NCI-H510A (cell line): ENCODE measurements at regions not wholly inside any gene's neighbourhood (a gene's known extent, or its start where the extent isn't known, plus 50 kb on each side); places are given as distances from the start of the nearest gene placed in this dataset.
"Not testable (repeated sequence)": the region's sequence is repeated elsewhere in the genome, so short reads cannot be mapped to it uniquely, and the experiment has no call there.

Experiments
- DNase-seq: peaks from one replicate; lab custom pipeline; 2025; lab: John Stamatoyannopoulos, UW

DNA sequence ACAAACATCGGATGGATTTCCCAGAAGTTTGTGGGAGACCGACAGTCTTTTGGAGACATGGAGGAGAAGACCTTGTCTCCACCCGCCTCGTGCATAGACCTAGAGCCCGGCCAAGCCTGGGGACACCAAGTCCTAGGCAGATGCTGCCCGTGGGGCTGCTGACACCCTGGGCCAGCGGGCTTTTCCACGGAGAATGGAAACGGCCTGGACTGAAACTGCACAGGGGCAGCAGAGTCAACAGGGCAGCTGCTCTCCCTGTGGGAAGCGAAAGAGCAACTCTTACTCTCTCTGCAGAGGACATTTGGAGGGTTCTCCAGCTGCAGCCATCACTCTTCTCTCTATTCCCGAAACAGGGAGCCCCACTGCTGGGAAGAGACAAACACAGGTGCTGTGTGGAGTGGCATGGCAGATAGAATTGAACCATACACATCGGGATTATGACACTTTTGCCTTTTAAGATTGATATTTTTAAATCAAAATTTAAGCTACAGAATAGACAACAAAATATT is 401.2 kb downstream of the THBS2 start:
- no peak for DNase-seq

GRCh38 chr6:168851460-168852375 is 401.9 kb downstream of the THBS2 start:
- no peak for DNase-seq

DNA sequence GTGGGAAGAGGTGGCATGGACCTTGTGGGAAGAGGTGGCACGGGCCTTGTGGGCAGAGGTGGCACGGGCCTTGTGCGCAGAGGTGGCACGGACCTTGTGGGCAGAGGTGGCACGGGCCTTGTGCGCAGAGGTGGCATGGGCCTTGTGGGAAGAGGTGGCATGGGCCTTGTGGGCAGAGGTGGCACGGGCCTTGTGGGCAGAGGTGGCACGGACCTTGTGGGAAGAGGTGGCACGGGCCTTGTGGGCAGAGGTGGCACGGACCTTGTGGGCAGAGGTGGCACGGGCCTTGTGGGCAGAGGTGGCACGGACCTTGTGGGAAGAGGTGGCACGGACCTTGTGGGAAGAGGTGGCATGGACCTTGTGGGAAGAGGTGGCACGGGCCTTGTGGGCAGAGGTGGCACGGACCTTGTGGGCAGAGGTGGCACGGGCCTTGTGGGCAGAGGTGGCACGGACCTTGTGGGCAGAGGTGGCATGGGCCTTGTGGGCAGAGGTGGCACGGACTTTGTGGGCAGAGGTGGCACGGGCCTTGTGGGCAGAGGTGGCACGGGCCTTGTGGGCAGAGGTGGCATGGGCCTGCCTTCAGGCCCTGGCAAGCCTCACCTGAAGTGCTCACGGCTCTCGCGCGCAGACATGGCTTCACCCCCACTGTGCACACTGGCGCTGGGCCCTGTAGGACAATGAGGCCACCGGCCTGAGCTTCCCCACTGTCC is 403.5 kb downstream of the THBS2 start:
- DNase-seq = not testable (repeated sequence)

GRCh38 chr6:168849459-168849858 is 404.2 kb downstream of the THBS2 start:
- DNase-seq = no peak

DNA sequence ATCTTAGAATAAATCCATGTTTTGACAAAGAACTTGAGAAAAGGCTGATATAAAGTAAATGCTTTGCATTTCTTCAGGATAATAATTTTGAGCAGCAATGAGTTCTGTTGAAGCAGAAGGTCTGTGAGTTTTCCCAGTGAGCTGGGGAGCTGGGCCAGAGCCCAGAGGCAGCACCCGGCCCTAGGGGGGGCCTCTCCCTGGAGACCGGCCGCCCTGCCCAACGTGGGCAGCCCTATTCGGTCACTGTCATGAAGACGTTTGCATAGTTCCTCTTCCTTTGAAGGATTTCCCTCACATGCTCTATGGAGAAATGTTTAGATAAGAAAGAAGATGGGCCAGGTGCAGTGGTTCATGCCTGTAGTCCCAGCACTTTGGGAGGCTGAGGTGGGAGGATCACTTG is 404.8 kb downstream of the THBS2 start:
- no peak for DNase-seq

DNA sequence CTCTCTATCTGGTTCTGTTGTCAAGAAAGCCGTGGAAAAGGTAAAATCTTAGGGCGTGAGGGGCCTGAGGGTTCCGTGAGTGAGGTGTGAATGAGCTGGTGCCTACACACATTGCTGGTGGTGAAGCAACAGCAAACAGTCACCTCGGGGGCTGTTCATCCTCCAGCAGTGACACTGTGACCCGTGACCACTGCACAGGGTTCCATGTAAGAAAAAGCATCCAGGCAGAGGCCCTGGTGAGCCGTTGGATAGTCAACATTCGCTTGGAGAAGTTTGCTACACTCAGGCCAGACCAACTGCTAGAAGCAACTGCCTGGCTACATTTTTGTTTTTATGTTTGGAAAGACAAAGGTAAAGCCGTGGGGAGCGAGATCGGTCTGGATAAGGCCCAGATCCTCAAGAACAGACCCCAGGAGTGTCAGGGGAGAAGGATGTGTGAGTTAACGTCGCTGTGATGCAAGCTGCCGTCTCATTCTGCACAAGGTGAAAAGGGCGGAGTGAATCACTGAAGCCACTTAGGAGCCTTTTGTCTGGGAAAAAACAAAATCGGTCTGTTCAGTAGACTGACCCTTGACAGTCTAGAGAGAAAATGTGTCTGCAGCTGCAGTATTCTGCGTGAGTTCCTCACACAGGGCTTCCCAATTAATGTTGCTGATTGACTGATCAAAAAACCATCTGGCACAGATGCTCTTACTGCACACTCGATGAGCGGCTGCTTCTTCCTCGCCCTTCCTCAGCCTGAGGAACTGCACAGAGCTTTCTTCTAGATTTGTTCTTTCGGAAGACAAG is 404.0 kb downstream of the SMOC2 start:
- no peak for DNase-seq

GRCh38 chr6:168842632-168843212 is 401.7 kb downstream of the SMOC2 start:
- not testable (repeated sequence) for DNase-seq

DNA sequence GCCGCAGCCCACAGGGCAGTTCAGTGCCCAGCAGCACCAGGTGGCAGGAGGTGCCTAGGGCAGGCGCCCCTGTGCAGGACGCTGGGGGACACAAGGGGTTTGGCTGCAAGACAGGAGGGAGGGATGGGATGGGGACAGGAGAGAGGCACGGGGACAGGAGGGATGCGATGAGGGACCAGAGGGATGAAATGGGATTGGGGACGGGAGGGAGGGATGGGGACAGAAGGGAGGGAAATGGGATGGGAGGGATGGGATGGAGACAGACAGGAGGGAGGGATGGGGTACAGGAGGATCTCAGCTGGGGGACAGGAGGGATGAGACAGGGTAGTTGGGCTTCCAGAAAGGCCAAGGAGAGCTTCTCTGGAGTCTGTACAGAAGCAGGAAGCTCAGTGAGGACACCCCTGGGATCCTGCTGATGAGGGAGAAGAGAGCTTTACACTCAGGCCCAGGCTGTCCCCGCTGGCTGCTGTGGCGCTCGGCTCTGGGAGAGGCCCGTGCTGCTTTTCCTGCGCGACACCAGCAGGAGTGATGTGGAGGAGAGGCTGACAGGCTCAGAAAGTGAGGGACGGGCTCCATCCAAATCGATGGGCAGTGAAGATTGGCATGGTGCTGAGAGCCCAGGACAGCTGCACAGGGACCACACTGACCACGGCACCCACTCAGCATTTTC is 400.8 kb downstream of the SMOC2 start:
- no peak for DNase-seq

GRCh38 chr6:168840932-168841331 is 399.9 kb downstream of the SMOC2 start:
- not testable (repeated sequence) for DNase-seq

DNA sequence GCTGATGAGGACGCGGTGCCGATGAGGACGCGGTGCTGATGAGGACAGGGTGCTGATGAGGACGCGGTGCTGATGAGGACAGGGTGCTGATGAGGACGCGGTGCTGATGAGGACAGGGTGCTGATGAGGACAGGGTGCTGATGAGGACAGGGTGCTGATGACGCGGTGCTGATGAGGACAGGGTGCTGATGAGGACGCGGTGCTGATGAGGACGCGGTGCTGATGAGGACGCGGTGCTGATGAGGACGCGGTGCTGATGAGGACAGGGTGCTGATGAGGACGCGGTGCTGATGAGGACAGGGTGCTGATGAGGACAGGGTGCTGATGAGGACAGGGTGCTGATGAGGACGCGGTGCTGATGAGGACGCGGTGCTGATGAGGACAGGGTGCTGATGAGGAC is 399.3 kb downstream of the SMOC2 start:
- DNase-seq = not testable (repeated sequence)

DNA sequence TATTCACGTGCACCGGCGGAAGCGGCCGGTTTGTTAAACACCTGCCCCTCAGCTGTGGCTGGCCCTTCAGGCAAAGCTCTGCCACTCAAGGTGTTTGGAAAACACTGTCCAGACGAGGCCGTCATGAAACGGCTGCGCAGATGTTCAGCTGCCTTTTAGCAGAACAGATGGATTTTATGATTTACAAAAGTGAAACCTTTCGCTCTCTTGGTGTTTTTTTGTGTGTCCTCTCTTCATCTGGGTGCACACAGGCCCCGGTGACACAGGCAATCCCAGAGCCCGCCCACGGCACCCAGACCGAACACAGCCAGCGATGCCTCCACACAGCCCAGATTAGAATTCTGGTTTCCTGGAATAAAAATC is 397.0 kb downstream of the SMOC2 start:
- peak; percentile 45 for DNase-seq

GRCh38 chr6:168837254-168838036 is 396.5 kb downstream of the SMOC2 start:
- no peak for DNase-seq

GRCh38 chr6:168835991-168836390 is 395.0 kb downstream of the SMOC2 start:
- DNase-seq = no peak

GRCh38 chr6:168834801-168835200 is 393.8 kb downstream of the SMOC2 start:
- DNase-seq = no peak

DNA sequence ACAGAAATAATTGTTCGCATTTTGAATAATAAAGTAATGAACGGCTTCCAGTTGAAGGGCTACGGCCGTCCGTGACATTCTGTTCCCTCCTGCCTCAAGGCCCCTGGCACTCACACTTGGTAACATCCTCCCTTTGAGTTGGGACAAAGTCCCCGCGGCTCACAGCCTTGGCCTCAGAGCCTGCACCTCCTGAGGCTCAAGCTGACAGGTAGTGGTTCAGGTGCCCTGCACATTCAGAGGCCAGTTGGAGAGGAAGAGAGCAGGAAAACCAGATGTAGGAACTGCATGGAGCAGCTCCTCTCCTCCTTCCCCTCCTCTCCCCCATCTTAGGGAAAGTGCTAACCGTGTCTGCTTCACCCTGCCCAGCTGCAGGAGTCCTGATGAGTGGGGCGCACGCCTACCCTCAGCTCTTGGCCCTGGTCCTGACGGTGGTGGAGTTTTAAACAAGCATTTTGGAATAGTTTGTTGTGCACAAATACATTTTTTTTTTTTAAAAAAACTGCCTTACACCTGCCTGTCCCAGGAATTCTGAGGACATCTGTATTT is 393.1 kb downstream of the SMOC2 start:
- DNase-seq = no peak

DNA sequence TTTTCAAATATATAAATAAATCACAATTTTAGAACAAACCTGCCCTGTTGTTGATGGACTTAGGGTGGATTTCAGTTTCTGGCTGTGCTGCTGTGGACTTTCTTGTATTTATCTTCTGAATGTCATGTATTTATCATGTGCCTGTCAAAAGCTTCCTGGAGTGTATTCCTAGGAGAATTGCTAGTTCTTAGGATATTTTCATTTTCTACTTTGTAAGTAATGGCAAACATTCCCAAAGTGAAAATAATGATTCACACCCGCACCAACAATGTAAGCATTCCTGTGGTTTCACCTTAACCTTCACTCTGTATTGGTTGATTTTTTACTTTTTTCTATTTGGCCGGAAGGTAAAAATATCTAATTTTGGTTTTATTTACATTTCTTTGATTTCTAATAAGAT is 387.8 kb downstream of the SMOC2 start:
- no peak for DNase-seq

- DNase-seq = no peak
Observed at GRCh38 chr6:168828035-168828434, 387.1 kb downstream of the SMOC2 start.

DNA sequence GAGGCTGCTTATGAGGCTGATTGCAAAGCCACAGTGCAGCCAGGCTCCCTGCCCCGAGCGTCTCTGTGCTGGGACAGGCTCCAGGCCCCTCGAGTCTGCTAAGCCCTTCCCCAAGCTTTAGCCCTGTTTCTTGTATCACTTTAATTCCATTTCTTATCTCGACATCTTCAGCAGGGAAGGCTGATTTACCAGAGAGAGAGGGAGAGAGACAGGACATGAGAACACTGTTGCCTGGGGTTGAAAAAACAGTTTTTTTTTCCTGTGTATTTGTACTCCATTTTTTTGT is 386.5 kb downstream of the SMOC2 start:
- no peak for DNase-seq

- DNase-seq = no peak
Observed at GRCh38 chr6:168826726-168827585, 386.0 kb downstream of the SMOC2 start.

DNA sequence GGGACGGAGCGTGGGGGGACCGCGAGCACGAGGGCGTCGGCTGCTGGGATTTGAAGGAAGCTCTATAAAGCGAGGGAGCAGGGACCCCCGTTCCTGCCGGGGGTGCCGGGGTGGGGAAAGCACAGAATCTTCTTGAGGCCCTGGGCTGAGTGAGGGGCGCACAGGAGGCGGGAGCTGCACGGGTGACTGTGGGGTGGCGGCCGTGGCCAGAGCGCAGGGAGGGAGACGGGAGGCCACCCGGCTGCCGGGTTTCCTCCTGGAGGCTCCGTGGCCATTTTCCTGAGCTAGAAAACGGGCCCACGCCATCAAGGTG is 385.1 kb downstream of the SMOC2 start:
- no peak for DNase-seq
